ENCODE measurements at regions not wholly inside any gene's neighbourhood (a gene's known extent, or its start where the extent isn't known, plus 50 kb on each side); places are given as distances from the start of the nearest gene placed in this dataset.

DNA sequence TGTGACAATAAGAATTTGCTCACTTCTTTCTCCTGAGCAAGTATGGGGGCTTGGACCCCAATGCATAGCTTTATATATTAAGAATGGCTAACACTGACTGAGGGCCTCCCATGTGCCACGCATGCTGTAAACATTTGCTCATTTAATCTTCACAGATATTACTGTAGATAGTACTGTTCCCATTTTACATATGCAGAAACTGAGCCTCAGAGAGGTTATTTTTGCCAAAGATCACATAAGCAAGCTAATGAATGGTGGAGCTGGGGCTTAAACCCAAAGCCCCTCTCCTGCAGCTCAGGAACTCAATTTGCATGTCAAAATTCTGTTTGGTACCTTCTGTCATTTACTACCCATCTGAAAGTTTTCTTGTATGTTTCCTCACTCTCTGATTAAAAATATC is 163.5 kb upstream of the NFIA start:
- TF ChIP-seq, protein P1, sequence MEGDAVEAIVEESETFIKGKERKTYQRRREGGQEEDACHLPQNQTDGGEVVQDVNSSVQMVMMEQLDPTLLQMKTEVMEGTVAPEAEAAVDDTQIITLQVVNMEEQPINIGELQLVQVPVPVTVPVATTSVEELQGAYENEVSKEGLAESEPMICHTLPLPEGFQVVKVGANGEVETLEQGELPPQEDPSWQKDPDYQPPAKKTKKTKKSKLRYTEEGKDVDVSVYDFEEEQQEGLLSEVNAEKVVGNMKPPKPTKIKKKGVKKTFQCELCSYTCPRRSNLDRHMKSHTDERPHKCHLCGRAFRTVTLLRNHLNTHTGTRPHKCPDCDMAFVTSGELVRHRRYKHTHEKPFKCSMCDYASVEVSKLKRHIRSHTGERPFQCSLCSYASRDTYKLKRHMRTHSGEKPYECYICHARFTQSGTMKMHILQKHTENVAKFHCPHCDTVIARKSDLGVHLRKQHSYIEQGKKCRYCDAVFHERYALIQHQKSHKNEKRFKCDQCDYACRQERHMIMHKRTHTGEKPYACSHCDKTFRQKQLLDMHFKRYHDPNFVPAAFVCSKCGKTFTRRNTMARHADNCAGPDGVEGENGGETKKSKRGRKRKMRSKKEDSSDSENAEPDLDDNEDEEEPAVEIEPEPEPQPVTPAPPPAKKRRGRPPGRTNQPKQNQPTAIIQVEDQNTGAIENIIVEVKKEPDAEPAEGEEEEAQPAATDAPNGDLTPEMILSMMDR (IDR thresholded peaks at IDR 0.05), result no peak
- Mint-ChIP-seq H3K27me3 (ENCODE audit: low read depth in 2 of 2) (peaks cover 5 to 10% of the 10 kb centered on the region in 2 donors), H3K4me1 (no peaks in the 10 kb centered on the region), H3K9me3 (no peaks in the 10 kb centered on the region), H3K27ac (no peak overlapping the region), H3K36me3 (no peaks in the 10 kb centered on the region), H3K4me3 (no peak overlapping the region)
- no peak overlapping the region for H3K4me3 ChIP-seq (ENCODE audit: low read length)
- ATAC-seq (no peak), DNase-seq (no peak)
- no peaks in the 10 kb centered on the region for H3K9me3 ChIP-seq (ENCODE audit: control insufficient read depth, insufficient read depth, low read length)
- H3K4me1 ChIP-seq (ENCODE audit: control insufficient read depth, insufficient read depth, low read length), result no peaks in the 10 kb centered on the region
- intact Hi-C loops (cut with micrococcal nuclease), result no loop called here
- H3K27me3 ChIP-seq (ENCODE audit: control insufficient read depth, insufficient read depth, low read length), result no peaks in the 10 kb centered on the region
- H3K27ac ChIP-seq (ENCODE audit: low read length), result no peak overlapping the region
- 100% methylated on average over 1 of the region's 1 CpG for WGBS (ENCODE audit: insufficient coverage)
- no peaks in the 10 kb centered on the region for H3K36me3 ChIP-seq (ENCODE audit: control insufficient read depth, insufficient read depth, low read length)

DNA sequence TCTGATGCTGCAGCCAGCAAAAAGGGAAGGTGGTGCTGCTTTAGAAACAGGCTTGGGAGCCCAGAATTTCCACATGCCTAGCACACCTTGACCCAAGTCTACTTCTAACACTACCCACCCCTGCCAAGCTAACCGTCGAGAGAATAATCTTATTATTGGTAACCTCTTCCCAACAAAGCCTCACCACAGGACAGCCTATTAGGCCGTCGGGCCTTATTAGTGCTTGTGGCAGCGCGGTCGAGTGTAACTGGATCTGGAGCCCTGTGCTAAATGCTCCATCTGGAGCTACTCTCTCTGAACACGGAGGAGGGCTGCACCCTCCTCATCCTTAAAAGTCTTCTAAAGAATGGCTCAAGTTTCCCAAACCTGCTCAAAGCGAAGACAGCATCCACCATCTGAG is 165.5 kb upstream of the NFIA start:
- Histone ChIP-seq H3K9me3 (ENCODE audit: control insufficient read depth, insufficient read depth, low read length) (no peaks in the 10 kb centered on the region), H3K27me3 (ENCODE audit: control insufficient read depth, insufficient read depth, low read length) (no peaks in the 10 kb centered on the region), H3K4me3 (ENCODE audit: low read length) (no peak overlapping the region), H3K36me3 (ENCODE audit: control insufficient read depth, insufficient read depth, low read length) (no peaks in the 10 kb centered on the region), H3K4me1 (ENCODE audit: control insufficient read depth, insufficient read depth, low read length) (no peaks in the 10 kb centered on the region), H3K27ac (ENCODE audit: low read length) (no peak overlapping the region)
- WGBS (ENCODE audit: insufficient coverage), result 96% methylated on average over 9 of the region's 9 CpGs
- Mint-ChIP-seq H3K36me3 (no peaks in the 10 kb centered on the region), H3K27me3 (ENCODE audit: low read depth in 2 of 2) (peaks cover 5 to 12% of the 10 kb centered on the region in 2 donors), H3K4me1 (no peaks in the 10 kb centered on the region), H3K4me3 (no peak overlapping the region), H3K27ac (no peak overlapping the region), H3K9me3 (peaks cover 0 to 2% of the 10 kb centered on the region in 2 donors)
- ATAC-seq (no peak), DNase-seq (no peak)
- TF ChIP-seq, protein P1 (IDR thresholded peaks at IDR 0.05), result no peak
- intact Hi-C loops (cut with micrococcal nuclease), result no loop called here

DNA sequence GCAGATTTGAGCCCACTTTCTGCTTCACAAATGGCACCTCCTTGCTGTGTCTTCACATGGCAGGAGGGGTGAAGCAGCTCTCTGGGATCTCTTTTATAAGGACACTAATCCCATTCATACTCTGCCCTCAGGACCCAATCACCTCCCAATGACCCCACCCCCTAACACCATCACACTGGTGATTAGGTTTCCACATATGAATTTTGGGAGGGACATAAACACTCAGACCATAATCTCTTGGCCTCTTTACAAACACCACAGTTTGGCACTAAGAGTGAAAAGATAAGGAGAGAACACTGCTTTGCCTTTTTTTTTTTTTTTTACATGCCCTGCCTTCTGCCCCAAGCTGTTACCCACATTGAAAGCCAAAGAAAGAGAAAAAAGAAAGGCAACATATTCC is 166.2 kb upstream of the NFIA start:
- Histone ChIP-seq H3K9me3 (ENCODE audit: control insufficient read depth, insufficient read depth, low read length) (no peaks in the 10 kb centered on the region), H3K36me3 (ENCODE audit: control insufficient read depth, insufficient read depth, low read length) (no peaks in the 10 kb centered on the region), H3K4me1 (ENCODE audit: control insufficient read depth, insufficient read depth, low read length) (no peaks in the 10 kb centered on the region), H3K27me3 (ENCODE audit: control insufficient read depth, insufficient read depth, low read length) (no peaks in the 10 kb centered on the region), H3K4me3 (ENCODE audit: low read length) (no peak overlapping the region), H3K27ac (ENCODE audit: low read length) (no peak overlapping the region)
- ATAC-seq, result no peak
- Mint-ChIP-seq H3K27ac (no peak overlapping the region), H3K9me3 (peaks cover 0 to 2% of the 10 kb centered on the region in 2 donors), H3K36me3 (no peaks in the 10 kb centered on the region), H3K4me3 (no peak overlapping the region), H3K27me3 (ENCODE audit: low read depth in 2 of 2) (peaks cover 5 to 12% of the 10 kb centered on the region in 2 donors), H3K4me1 (no peaks in the 10 kb centered on the region)
- DNase-seq, result no peak
- intact Hi-C loops (cut with micrococcal nuclease), result no loop called here
- TF ChIP-seq, protein P1 (IDR thresholded peaks at IDR 0.05), result no peak

DNA sequence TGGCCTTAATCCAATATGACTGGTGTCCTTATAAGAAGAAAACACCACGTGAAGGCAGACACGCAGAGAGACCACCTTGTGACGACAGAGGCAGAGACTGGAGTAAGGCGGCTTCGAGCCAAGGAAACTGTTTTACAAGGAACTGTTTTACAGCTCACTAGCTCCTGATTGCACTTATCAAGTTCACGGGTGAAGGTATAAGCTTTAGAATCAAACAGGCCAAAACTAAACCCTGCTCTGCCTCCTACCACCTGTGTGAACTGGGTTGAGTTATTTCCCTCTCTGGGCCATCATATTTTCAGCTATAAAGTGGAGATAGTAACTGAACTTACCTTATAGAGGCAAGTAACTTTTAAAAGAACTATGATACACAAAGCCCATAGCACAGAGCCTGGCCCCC is 166.9 kb upstream of the NFIA start:
- DNase-seq (no peak), ATAC-seq (no peak)
- Histone ChIP-seq H3K4me3 (ENCODE audit: low read length) (no peak overlapping the region), H3K27me3 (ENCODE audit: control insufficient read depth, insufficient read depth, low read length) (no peaks in the 10 kb centered on the region), H3K9me3 (ENCODE audit: control insufficient read depth, insufficient read depth, low read length) (no peaks in the 10 kb centered on the region), H3K4me1 (ENCODE audit: control insufficient read depth, insufficient read depth, low read length) (no peaks in the 10 kb centered on the region), H3K36me3 (ENCODE audit: control insufficient read depth, insufficient read depth, low read length) (no peaks in the 10 kb centered on the region), H3K27ac (ENCODE audit: low read length) (no peak overlapping the region)
- intact Hi-C loops (cut with micrococcal nuclease), result no loop called here
- no peaks in the 10 kb centered on the region for H3K4me1 Mint-ChIP-seq
- H3K9me3 Mint-ChIP-seq, result peaks cover 0 to 2% of the 10 kb centered on the region in 2 donors
- no peaks in the 10 kb centered on the region for H3K36me3 Mint-ChIP-seq
- H3K27me3 Mint-ChIP-seq (ENCODE audit: low read depth in 2 of 2), result peaks cover 5 to 12% of the 10 kb centered on the region in 2 donors
- 94% methylated on average over 6 of the region's 6 CpGs for WGBS (ENCODE audit: insufficient coverage)
- H3K4me3 Mint-ChIP-seq, result no peak overlapping the region
- TF ChIP-seq, protein P1 (IDR thresholded peaks at IDR 0.05), result no peak
- no peak overlapping the region for H3K27ac Mint-ChIP-seq
